Activated T-cell treated with anti-CD3 and anti-CD28 coated beads, Interleukin-2, amount 50 U/mL, for 4 hours (primary cell): ENCODE measurements at regions not wholly inside any gene's neighbourhood (a gene's known extent, or its start where the extent isn't known, plus 50 kb on each side); places are given as distances from the start of the nearest gene placed in this dataset.

Experiments used
- ATAC-seq, 2 donors: fragments of 200-7000 bp; cut with Tn5 transposase; one replicate each; pipeline ENCODE4 v1.10.0; 2021
- DNase-seq: peaks from one replicate; pipeline ENCODE4 v3.0.0-alpha.2; 2020
- H3K27me3 Mint-ChIP-seq: one replicate; pipeline ENCODE4 v1.8.0; 2021; ENCODE audit warnings: low read depth, mixed read lengths
- H3K36me3 Mint-ChIP-seq: one replicate; pipeline ENCODE4 v1.8.0; 2022; ENCODE audit warnings: mixed read lengths; ENCODE audit not compliant: insufficient read depth
- H3K4me1 Mint-ChIP-seq: one replicate; pipeline ENCODE4 v1.8.0; 2021; ENCODE audit warnings: low read depth, mixed read lengths
- H3K4me3 Mint-ChIP-seq: one replicate; pipeline ENCODE4 v1.8.0; 2021; ENCODE audit warnings: mild to moderate bottlenecking, moderate library complexity, mixed read lengths
- H3K9me3 Mint-ChIP-seq: one replicate; pipeline ENCODE4 v1.8.0; 2021; ENCODE audit warnings: mixed read lengths

- no peak for DNase-seq
- no peaks in the 10 kb centered on the region for H3K9me3 Mint-ChIP-seq
- ATAC-seq = no peak
- H3K27me3 Mint-ChIP-seq = peaks cover 14% of the 10 kb centered on the region
- H3K36me3 Mint-ChIP-seq = no peaks in the 10 kb centered on the region
- H3K4me1 Mint-ChIP-seq = no peaks in the 10 kb centered on the region
- no peak overlapping the region for H3K4me3 Mint-ChIP-seq
Observed at GRCh38 chr9:7258688-7259396, 501.1 kb downstream of the KDM4C start.

- Mint-ChIP-seq H3K9me3 (no peaks in the 10 kb centered on the region), H3K27me3 (peaks cover 4% of the 10 kb centered on the region), H3K4me1 (no peaks in the 10 kb centered on the region), H3K36me3 (no peaks in the 10 kb centered on the region), H3K4me3 (no peak overlapping the region)
- ATAC-seq = peak; percentile 35 to 43
- DNase-seq = no peak
Observed at GRCh38 chr9:7246917-7247522, 489.2 kb downstream of the KDM4C start.

- DNase-seq (no peak), ATAC-seq (no peak)
- Mint-ChIP-seq H3K4me1 (no peaks in the 10 kb centered on the region), H3K36me3 (no peaks in the 10 kb centered on the region), H3K27me3 (peaks cover 4% of the 10 kb centered on the region), H3K4me3 (no peak overlapping the region), H3K9me3 (no peaks in the 10 kb centered on the region)
Observed at GRCh38 chr9:7245976-7246580, 488.3 kb downstream of the KDM4C start.

- no peak for ATAC-seq
- Mint-ChIP-seq H3K9me3 (no peaks in the 10 kb centered on the region), H3K4me3 (no peak overlapping the region)
Observed at GRCh38 chr9:7243838-7244237, 486.1 kb downstream of the KDM4C start.

GRCh38 chr9:7242126-7242525 lies 484.4 kb downstream of the KDM4C start:
- H3K36me3 Mint-ChIP-seq = no peaks in the 10 kb centered on the region
- H3K27me3 Mint-ChIP-seq = peaks cover 4% of the 10 kb centered on the region
- H3K4me1 Mint-ChIP-seq = no peaks in the 10 kb centered on the region
- DNase-seq = no peak
- ATAC-seq = no peak
- no peak overlapping the region for H3K4me3 Mint-ChIP-seq
- no peaks in the 10 kb centered on the region for H3K9me3 Mint-ChIP-seq

More at GRCh38 chr9:7243838-7244237, 486.1 kb downstream of the KDM4C start:
- Mint-ChIP-seq H3K36me3 (no peaks in the 10 kb centered on the region), H3K4me1 (no peaks in the 10 kb centered on the region), H3K27me3 (peaks cover 4% of the 10 kb centered on the region)
- DNase-seq = no peak

GRCh38 chr9:7241694-7242093 lies 483.9 kb downstream of the KDM4C start:
- ATAC-seq = no peak
- Mint-ChIP-seq H3K27me3 (peaks cover 4% of the 10 kb centered on the region), H3K36me3 (no peaks in the 10 kb centered on the region), H3K4me1 (no peaks in the 10 kb centered on the region), H3K4me3 (no peak overlapping the region), H3K9me3 (no peaks in the 10 kb centered on the region)
- DNase-seq = no peak

- Mint-ChIP-seq H3K36me3 (no peaks in the 10 kb centered on the region), H3K4me3 (no peak overlapping the region), H3K27me3 (no peaks in the 10 kb centered on the region), H3K4me1 (no peaks in the 10 kb centered on the region), H3K9me3 (no peaks in the 10 kb centered on the region)
- ATAC-seq = no peak
- DNase-seq = no peak
Observed at GRCh38 chr9:7240569-7241311, 483.0 kb downstream of the KDM4C start.

- H3K9me3 Mint-ChIP-seq = no peaks in the 10 kb centered on the region
- no peak overlapping the region for H3K4me3 Mint-ChIP-seq
- no peaks in the 10 kb centered on the region for H3K4me1 Mint-ChIP-seq
- H3K27me3 Mint-ChIP-seq = no peaks in the 10 kb centered on the region
- no peak for DNase-seq
- ATAC-seq = no peak
- no peaks in the 10 kb centered on the region for H3K36me3 Mint-ChIP-seq
Observed at GRCh38 chr9:7239708-7240107, 481.9 kb downstream of the KDM4C start.

- ATAC-seq = no peak
- no peaks in the 10 kb centered on the region for H3K27me3 Mint-ChIP-seq
Observed at GRCh38 chr9:7238247-7238637, 480.5 kb downstream of the KDM4C start.

GRCh38 chr9:7237473-7238246 lies 479.9 kb downstream of the KDM4C start:
- DNase-seq (no peak), ATAC-seq (no peak)
- Mint-ChIP-seq H3K4me3 (no peak overlapping the region), H3K36me3 (no peaks in the 10 kb centered on the region), H3K4me1 (no peaks in the 10 kb centered on the region), H3K9me3 (no peaks in the 10 kb centered on the region), H3K27me3 (peaks cover 2% of the 10 kb centered on the region)

More at GRCh38 chr9:7238247-7238637, 480.5 kb downstream of the KDM4C start:
- Mint-ChIP-seq H3K9me3 (no peaks in the 10 kb centered on the region), H3K4me3 (no peak overlapping the region), H3K36me3 (no peaks in the 10 kb centered on the region), H3K4me1 (no peaks in the 10 kb centered on the region)
- DNase-seq = no peak

GRCh38 chr9:7236186-7236585 lies 478.4 kb downstream of the KDM4C start:
- H3K36me3 Mint-ChIP-seq = no peaks in the 10 kb centered on the region
- no peak for DNase-seq
- H3K27me3 Mint-ChIP-seq = peaks cover 3% of the 10 kb centered on the region
- H3K4me1 Mint-ChIP-seq = no peaks in the 10 kb centered on the region
- H3K9me3 Mint-ChIP-seq = no peaks in the 10 kb centered on the region
- H3K4me3 Mint-ChIP-seq = no peak overlapping the region
- ATAC-seq = no peak

GRCh38 chr9:7234144-7234543 lies 476.4 kb downstream of the KDM4C start:
- H3K4me1 Mint-ChIP-seq = no peaks in the 10 kb centered on the region

GRCh38 chr9:7229571-7229970 lies 471.8 kb downstream of the KDM4C start:
- H3K4me3 Mint-ChIP-seq = no peak overlapping the region

More at GRCh38 chr9:7234144-7234543, 476.4 kb downstream of the KDM4C start:
- ATAC-seq = peak; percentile 40 to 65
- Mint-ChIP-seq H3K4me3 (no peak overlapping the region), H3K27me3 (peaks cover 3% of the 10 kb centered on the region), H3K9me3 (no peaks in the 10 kb centered on the region), H3K36me3 (no peaks in the 10 kb centered on the region)
- DNase-seq = no peak

GRCh38 chr9:7228726-7229125 lies 471.0 kb downstream of the KDM4C start:
- Mint-ChIP-seq H3K4me1 (peaks cover 7% of the 10 kb centered on the region), H3K4me3 (no peak overlapping the region), H3K27me3 (peaks cover 7% of the 10 kb centered on the region), H3K9me3 (no peaks in the 10 kb centered on the region), H3K36me3 (no peaks in the 10 kb centered on the region)
- ATAC-seq (no peak), DNase-seq (no peak)

More at GRCh38 chr9:7229571-7229970, 471.8 kb downstream of the KDM4C start:
- H3K9me3 Mint-ChIP-seq = no peaks in the 10 kb centered on the region
- no peak for DNase-seq
- ATAC-seq = no peak
- no peaks in the 10 kb centered on the region for H3K36me3 Mint-ChIP-seq
- H3K4me1 Mint-ChIP-seq = peaks cover 7% of the 10 kb centered on the region
- H3K27me3 Mint-ChIP-seq = peaks cover 7% of the 10 kb centered on the region
